ENCODE measurements at regions not wholly inside any gene's neighbourhood (a gene's known extent, or its start where the extent isn't known, plus 50 kb on each side); places are given as distances from the start of the nearest gene placed in this dataset.

DNA sequence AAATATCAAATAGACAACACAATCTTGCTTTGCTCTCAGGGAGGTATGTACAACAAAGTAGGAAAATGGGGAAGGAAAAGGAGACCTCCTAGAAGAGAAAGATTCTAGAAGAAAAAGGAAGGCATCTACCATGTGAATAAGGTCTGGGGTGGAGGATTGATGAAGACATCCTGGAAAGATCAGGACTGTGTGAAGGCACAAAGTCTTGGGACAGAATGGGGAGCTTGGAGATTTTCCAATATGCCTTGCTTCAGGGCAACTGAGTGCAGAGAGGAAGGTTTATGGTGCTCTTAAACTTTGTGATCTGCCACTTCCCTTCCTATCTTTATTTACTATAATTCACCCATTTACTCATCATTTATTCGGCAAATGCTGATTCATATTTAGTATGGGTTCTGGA is 352.0 kb downstream of the PLPP3 start:
- no peak for DNase-seq (ENCODE audit: low spot score)
- CTCF ChIA-PET = interaction anchor here (0.7 kb wide), 1 partner anchor 747 kb away, joined by 3 read pairs; no protein-coding TSS in a partner anchor
- no peak overlapping the region for H3K27ac ChIP-seq
- TF ChIP-seq, protein P1, sequence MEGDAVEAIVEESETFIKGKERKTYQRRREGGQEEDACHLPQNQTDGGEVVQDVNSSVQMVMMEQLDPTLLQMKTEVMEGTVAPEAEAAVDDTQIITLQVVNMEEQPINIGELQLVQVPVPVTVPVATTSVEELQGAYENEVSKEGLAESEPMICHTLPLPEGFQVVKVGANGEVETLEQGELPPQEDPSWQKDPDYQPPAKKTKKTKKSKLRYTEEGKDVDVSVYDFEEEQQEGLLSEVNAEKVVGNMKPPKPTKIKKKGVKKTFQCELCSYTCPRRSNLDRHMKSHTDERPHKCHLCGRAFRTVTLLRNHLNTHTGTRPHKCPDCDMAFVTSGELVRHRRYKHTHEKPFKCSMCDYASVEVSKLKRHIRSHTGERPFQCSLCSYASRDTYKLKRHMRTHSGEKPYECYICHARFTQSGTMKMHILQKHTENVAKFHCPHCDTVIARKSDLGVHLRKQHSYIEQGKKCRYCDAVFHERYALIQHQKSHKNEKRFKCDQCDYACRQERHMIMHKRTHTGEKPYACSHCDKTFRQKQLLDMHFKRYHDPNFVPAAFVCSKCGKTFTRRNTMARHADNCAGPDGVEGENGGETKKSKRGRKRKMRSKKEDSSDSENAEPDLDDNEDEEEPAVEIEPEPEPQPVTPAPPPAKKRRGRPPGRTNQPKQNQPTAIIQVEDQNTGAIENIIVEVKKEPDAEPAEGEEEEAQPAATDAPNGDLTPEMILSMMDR (conservative IDR thresholded peaks at IDR 0.05; ENCODE audit: low read depth) = no peak
- POLR2A ChIA-PET (ENCODE audit: low non-redundant PET) = no interaction called here

DNA sequence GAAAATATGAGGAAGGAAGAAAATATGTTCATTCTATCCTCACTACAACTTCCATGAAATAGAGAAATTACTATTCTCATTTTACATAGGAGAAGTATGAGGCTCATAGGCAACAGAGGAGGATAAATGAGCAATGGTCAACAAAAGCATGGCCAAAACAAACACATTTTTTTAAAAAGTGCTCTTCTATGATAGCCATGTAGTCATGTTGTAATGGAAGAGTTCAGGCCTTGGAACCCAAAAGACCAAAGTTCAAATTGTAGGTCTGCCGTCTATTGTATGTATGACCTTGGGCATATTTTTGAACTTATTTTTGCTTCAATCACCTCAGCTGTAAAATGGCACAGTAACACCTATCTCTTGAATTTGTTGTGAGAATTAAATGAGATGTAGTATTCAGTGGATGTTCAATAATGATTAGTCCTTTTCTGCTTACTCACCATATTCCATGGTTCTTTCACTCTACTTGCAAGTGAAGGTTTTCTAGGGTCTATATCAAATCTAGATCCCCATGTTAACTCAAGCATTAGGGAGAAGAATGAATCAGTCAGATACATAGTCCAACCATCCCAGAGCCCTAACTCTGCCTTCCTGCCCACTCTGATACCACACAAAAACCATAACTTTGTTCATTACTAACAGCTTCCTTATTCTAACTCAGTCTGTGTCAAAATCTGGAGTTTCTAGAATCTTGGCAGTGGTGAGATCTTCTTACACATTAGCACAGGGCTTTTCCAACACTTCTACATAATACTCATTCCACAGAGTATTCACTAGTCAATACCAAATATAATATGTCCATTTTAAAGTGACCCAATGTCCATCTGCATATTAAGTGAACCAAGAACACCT is 353.2 kb downstream of the PLPP3 start:
- CTCF ChIA-PET = no interaction called here

DNA sequence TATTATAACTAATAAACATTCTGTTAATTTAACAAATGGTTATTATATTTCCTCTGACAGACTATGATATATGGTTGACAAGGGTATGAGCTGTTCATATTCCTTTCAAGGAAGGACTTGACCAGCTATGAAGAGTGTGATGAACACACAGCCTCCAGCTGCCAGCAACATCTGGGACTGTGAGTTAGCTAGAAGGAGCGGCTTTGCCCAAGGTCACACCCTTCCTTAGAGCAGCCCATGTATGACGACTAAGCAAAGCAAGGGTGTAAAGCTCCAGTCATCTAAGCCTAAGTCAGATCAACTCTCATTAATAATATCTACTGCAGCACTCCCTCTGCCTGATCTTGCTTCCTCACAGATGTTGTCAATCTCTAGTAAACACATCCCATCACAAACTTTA is 355.4 kb downstream of the PLPP3 start:
- DNase-seq (ENCODE audit: low spot score) = no peak
- no peak overlapping the region for H3K27ac ChIP-seq
- TF ChIP-seq, protein P1 (conservative IDR thresholded peaks at IDR 0.05; ENCODE audit: low read depth) = no peak
- CTCF ChIA-PET = no interaction called here
- POLR2A ChIA-PET (ENCODE audit: low non-redundant PET) = no interaction called here

More for the DNA sequence above, 353.2 kb downstream of the PLPP3 start:
- no peak for DNase-seq (ENCODE audit: low spot score)
- POLR2A ChIA-PET (ENCODE audit: low non-redundant PET) = no interaction called here
- TF ChIP-seq, protein P1 (conservative IDR thresholded peaks at IDR 0.05; ENCODE audit: low read depth) = no peak
- no peak overlapping the region for H3K27ac ChIP-seq

DNA sequence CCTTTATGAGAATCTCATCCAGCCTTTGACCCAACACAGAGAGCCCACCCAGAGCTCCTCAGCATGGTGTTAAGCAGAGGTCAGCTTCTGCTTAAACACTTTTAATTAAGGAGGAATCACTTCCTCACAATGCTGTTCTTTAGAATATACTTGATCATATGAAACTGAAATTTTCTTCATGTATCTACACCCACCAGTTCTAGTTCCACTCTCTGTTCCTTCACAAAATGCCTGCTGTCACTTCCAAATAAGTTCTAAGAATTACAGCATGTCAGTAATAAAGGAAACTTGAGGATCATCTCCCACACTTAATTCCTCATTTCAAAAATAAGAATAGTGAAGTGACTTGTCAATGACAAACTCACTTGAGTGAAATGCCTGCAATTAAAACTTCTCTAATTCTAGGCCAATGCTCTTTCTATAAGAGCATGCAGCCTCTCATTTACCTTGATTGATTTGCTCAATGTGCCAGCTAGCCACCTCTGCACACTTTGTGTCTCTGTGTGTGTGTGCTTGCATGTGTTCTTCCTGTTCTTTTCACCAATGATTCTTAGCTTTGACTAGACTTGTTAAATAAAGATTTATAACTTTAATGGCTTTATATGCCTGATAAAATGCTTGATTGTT is 356.3 kb downstream of the PLPP3 start:
- ChIA-PET CTCF (no interaction called here), POLR2A (ENCODE audit: low non-redundant PET) (no interaction called here)
- no peak for DNase-seq (ENCODE audit: low spot score)
- TF ChIP-seq, protein P1 (conservative IDR thresholded peaks at IDR 0.05; ENCODE audit: low read depth) = no peak
- H3K27ac ChIP-seq = no peak overlapping the region

DNA sequence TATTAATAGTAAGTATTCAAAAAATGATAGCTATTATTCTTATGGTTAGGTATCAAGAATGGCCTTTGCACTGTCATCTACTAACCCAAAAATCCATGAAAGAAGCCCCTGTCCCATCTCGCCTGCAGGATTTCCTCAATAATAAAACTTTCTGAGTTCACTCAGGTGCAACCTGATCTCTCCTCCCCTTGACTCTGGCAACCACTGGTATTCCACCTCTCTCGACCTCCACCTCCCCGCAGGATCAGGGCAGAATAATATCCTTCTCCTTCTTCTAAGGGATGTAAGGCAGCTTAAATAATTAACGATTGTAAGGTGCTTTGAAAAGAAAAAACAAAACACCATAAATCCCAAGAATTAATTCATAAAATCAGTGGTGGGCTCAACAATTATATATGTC is 359.3 kb downstream of the PLPP3 start:
- DNase-seq (ENCODE audit: low spot score) = no peak

GRCh38 chr1:56218023-56218422 is 361.3 kb downstream of the PLPP3 start:
- ChIA-PET POLR2A (ENCODE audit: low non-redundant PET) (no interaction called here), CTCF (no interaction called here)
- TF ChIP-seq, protein P1 (conservative IDR thresholded peaks at IDR 0.05; ENCODE audit: low read depth) = no peak
- no peak overlapping the region for H3K27ac ChIP-seq
- DNase-seq (ENCODE audit: low spot score) = no peak

More for the DNA sequence above, 359.3 kb downstream of the PLPP3 start:
- ChIA-PET CTCF (no interaction called here), POLR2A (ENCODE audit: low non-redundant PET) (no interaction called here)
- H3K27ac ChIP-seq = no peak overlapping the region
- TF ChIP-seq, protein P1 (conservative IDR thresholded peaks at IDR 0.05; ENCODE audit: low read depth) = no peak

Measured in RWPE1 (cell line).